Heart left ventricle (tissue), 13 donors: ENCODE measurements at regions not wholly inside any gene's neighbourhood (a gene's known extent, or its start where the extent isn't known, plus 50 kb on each side); places are given as distances from the start of the nearest gene placed in this dataset.

ENCODE experiments used
- CTCF ChIP-seq, 12 donors: fragments of 200-600 bp; sonication (generic) in 4 of 12; IDR thresholded peaks; one replicate each; pipeline versions ENCODE4 v1.5.0 to v1.8.0; 2018 to 2022; ENCODE audit warnings: antibody characterized with exemption in 12 of 12, mild to moderate bottlenecking in 5 of 12
- POLR2A ChIP-seq, 2 donors: fragments of 450-650 bp; IDR thresholded peaks; one replicate each; pipeline ENCODE4 v1.6.1; 2017; ENCODE audit warnings: antibody characterized with exemption in 2 of 2, mild to moderate bottlenecking in 2 of 2, moderate library complexity in 2 of 2
- donor health status: ischemic (EF 13 %, LVEDD 7.1; RV severe dilation, severe dysfunction).
- donor health status: DM: no; HTN: yes; CAD: no.
- donor health status: DM: no; HTN: no; CAD: no.
- donor health status: ischemic (EF 25% LVEDD 6.9; RV normal size, moderate dysfunction).
- donor health status: ischemic (EF 25% LVEDD 5.7; RV mildly dilated, moderate dysfunction).
- donor health status: ischemic (EF 35%, LVEDD 5.7; RV mildly dilated, moderate dysfunction).
- donor health status: nonischemic (EF 11% LVEDD 7.7; RV severe dilation, severe dysfunction).
- donor health status: DM: yes; HTN: yes; CAD: no.
- donor health status: PGD.
- donor health status: ischemic (EF 29% LVEDD 5.4; RV normal size, mild dysfunction).
- donor health status: nonischemic (EF 23%, LVEDD 6.1; RV moderate dilation, normal function).

DNA sequence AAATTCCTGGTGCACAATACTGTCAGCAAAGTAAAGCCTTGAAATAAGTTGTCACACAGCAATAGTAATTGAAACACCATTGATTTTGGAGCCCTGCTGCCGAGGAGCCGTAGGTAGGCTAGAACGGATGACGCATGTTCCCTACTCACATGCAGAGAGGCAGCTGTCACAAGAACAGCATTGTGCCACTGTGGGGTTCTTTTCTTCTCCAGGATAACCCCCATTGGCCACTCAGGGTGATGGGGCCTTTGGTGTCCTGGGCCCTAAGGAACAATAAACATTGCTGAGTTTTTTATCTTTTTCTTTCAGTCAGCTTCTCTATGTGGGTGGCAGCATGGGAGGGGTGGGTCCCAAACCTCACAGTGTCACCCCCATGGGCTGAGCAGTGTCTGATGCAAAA lies 542.3 kb downstream of the BCOR start:
- no peak for TF ChIP-seq CTCF (IDR thresholded peaks at IDR 0.05)
- no peak for TF ChIP-seq POLR2A (IDR thresholded peaks at IDR 0.05)
